GM19023 (cell line): ENCODE measurements at regions not wholly inside any gene's neighbourhood (a gene's known extent, or its start where the extent isn't known, plus 50 kb on each side); places are given as distances from the start of the nearest gene placed in this dataset.
"Not testable (repeated sequence)": the region's sequence is repeated elsewhere in the genome, so short reads cannot be mapped to it uniquely, and the experiment has no call there.

Experiments used
- ATAC-seq: cut with Tn5 transposase; IDR thresholded peaks from one replicate; pipeline ENCODE4 v1.9.1; 2021; ENCODE audit warnings: mild to moderate bottlenecking, moderate library complexity; ENCODE audit not compliant: unreplicated experiment

GRCh38 chr4:153877898-153878297 lies 89.0 kb upstream of the SFRP2 start:
- ATAC-seq: no peak

DNA sequence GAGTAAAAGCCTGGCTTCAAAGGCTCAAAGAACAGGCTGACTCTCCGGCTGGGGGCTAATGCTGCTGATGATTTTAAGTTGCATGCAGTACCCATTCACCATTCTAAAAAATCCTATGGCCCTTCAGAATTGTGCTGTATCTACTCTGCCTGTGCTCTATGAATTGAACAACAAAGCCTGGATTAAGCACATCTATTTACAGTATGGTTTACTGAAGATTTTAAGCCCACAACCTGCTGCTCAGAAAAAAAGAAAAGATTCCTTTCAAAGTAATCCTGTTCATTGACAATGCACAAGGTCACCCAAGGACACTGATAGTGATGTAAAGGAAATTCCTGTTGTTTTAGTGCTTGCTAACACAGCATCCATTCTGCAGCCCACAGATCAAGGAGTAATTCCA lies 84.9 kb upstream of the SFRP2 start:
- ATAC-seq: no peak

DNA sequence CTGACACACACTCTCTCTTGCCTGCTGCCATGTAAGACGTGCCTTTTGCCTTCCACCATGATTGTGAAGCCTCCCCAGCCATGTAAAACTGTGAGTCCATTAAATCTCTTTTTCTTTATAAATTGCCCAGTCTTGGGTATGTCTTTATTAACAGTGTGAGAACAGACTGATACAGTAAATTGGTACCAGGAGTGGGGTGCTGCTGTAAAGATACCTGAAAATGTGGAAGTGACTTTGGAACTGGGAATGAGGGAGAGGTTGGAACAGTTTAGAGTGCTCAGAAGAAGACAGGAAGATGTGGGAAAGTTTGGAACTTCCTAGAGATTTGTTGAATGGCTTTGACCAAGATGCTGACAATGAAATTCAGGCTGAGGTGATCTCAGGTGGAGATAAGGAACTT lies 77.9 kb upstream of the SFRP2 start:
- ATAC-seq: not testable (repeated sequence)

- no peak for ATAC-seq
Measured at GRCh38 chr4:153852501-153852900, 63.6 kb upstream of the SFRP2 start.

DNA sequence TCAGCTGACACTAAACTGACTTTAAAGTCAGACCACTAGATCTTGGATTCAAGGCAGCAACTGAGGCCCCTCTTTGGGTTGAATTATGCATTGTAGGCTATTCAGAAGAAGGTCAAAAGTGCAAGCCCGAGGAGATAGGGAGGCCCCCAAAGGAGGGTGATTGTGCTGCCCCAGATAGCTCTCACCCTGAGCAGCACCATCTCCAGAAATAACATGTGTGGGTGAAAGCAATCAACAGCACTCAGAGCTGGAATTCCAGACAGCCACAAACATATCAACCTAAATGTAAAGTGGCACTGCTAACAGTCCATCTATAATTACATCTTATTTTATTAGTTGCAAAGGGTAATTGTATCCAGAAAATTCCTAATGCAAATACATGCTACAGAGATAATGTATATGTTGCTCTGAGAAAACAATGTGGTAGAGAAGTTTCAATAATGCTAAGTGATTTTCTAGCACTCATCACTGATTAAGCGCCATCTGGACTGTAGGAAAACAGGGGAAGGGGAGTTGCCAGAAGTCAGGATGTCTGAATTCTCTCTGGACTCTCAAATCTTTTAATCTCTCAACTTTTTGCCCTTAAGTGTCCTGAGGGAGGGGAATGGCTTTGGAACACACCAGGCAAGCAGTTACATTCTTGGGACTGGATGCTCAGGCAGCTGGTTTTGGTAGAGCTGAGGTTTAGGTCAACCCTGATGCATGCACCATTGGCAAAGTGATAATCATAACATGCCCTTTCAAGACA lies 61.8 kb upstream of the SFRP2 start:
- no peak for ATAC-seq

DNA sequence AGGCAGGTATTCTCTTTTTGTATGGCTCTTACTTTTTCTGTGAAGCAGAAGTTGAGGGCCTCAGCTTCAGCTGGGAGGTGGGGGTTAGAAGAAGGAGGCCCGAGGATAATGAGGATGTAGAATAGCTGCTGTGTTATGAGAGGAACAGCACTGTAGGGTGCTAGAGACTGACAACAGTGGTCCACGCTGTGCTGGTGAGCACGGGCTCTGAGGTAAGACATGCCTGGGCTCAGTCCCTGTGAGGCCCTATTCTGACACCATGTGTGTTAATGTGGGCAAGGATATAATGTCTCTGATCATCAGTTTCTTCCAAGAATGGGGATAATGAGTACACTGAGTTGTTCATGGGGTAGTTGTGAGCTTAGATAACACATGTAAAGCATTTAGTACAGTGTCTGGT lies 55.3 kb upstream of the SFRP2 start:
- no peak for ATAC-seq
